Mesenchymal stem cell (in vitro differentiated cells and primary cell): ENCODE measurements at regions not wholly inside any gene's neighbourhood (a gene's known extent, or its start where the extent isn't known, plus 50 kb on each side); places are given as distances from the start of the nearest gene placed in this dataset.
A peak's percentile ranks its signal among the peaks of the same experiment; 100 is the strongest.

Source experiments
- DNase-seq: peaks from one replicate; pipeline ENCODE4 v3.0.0-alpha.2; 2013
- H2AFZ ChIP-seq: one replicate; pipeline ENCODE4 v1.6.1; 2013; ENCODE audit warnings: low read depth, mild to moderate bottlenecking, control low read depth, inconsistent platforms, low read length, moderate library complexity
- H2AK5ac ChIP-seq: 2 replicates; pipeline ENCODE4 v1.6.1; 2013; ENCODE audit warnings: low read length, moderate library complexity, mild to moderate bottlenecking, inconsistent platforms; ENCODE audit not compliant: severe bottlenecking
- H2BK120ac ChIP-seq: one replicate; pipeline ENCODE4 v1.6.1; 2013; ENCODE audit warnings: low read depth, mild to moderate bottlenecking, inconsistent platforms, low read length, moderate library complexity
- H2BK12ac ChIP-seq, 2 experiments: one replicate each; pipeline ENCODE4 v1.6.1; 2013; ENCODE audit warnings: inconsistent platforms in 2 of 2, low read length in 2 of 2, mild to moderate bottlenecking in 2 of 2, moderate library complexity in 2 of 2, control low read depth in 1 of 2
- H2BK15ac ChIP-seq: one replicate; pipeline ENCODE4 v1.6.1; 2013; ENCODE audit warnings: mild to moderate bottlenecking, low read depth, inconsistent platforms; ENCODE audit not compliant: poor library complexity, severe bottlenecking
- H2BK5ac ChIP-seq: 2 replicates; pipeline ENCODE4 v1.6.1; 2013; ENCODE audit warnings: low read depth, mild to moderate bottlenecking, low read length, control low read depth, inconsistent platforms; ENCODE audit not compliant: poor library complexity, severe bottlenecking
- H3K14ac ChIP-seq, 2 experiments: one replicate each; pipeline ENCODE4 v1.6.1; 2013; ENCODE audit warnings: inconsistent platforms in 2 of 2, low read length in 2 of 2, control low read depth in 1 of 2, mild to moderate bottlenecking in 1 of 2, moderate library complexity in 1 of 2
- H3K18ac ChIP-seq, 2 experiments: one replicate each; pipeline ENCODE4 v1.6.1; 2013; ENCODE audit warnings: inconsistent platforms in 2 of 2, low read length in 2 of 2, control low read depth in 1 of 2, low read depth in 1 of 2, mild to moderate bottlenecking in 1 of 2
- H3K23ac ChIP-seq, 2 experiments: one replicate each; pipeline ENCODE4 v1.6.1; 2013; ENCODE audit warnings: inconsistent platforms in 2 of 2, low read length in 2 of 2, mild to moderate bottlenecking in 2 of 2, moderate library complexity in 2 of 2, control low read depth in 1 of 2
- H3K27ac ChIP-seq: 2 replicates; pipeline ENCODE4 v1.5.1; 2013; ENCODE audit warnings: mild to moderate bottlenecking, moderate library complexity, low read length, control low read depth, inconsistent platforms; ENCODE audit not compliant: poor library complexity, severe bottlenecking
- H3K27me3 ChIP-seq, 2 experiments: 2 replicates each; pipeline versions ENCODE4 v1.6.1 to v1.7.0; 2013; ENCODE audit warnings: low read length in 2 of 2, mild to moderate bottlenecking in 2 of 2, moderate library complexity in 2 of 2, control low read depth in 1 of 2, inconsistent platforms in 1 of 2; ENCODE audit not compliant: control insufficient read depth in 1 of 2, insufficient read depth in 1 of 2
- H3K36me3 ChIP-seq, 2 experiments: 2 replicates each; pipeline versions ENCODE4 v1.6.1 to v1.7.0; 2013; ENCODE audit warnings: low read length in 2 of 2, control low read depth in 1 of 2, inconsistent platforms in 1 of 2, low read depth in 1 of 2, mild to moderate bottlenecking in 1 of 2; ENCODE audit not compliant: insufficient read depth in 2 of 2, control insufficient read depth in 1 of 2
- H3K4ac ChIP-seq, 2 experiments: one replicate each; pipeline ENCODE4 v1.6.1; 2013; ENCODE audit warnings: inconsistent platforms in 2 of 2, low read length in 2 of 2, mild to moderate bottlenecking in 2 of 2, moderate library complexity in 2 of 2, control low read depth in 1 of 2, low read depth in 1 of 2
- H3K4me1 ChIP-seq: 2 replicates; pipeline ENCODE4 v1.6.1; 2013; ENCODE audit warnings: low read depth, low read length, control low read depth; ENCODE audit not compliant: control insufficient read depth, insufficient read depth
- H3K4me2 ChIP-seq: 2 replicates; pipeline ENCODE4 v1.6.1; 2013; ENCODE audit warnings: low read length, mild to moderate bottlenecking, inconsistent platforms; ENCODE audit not compliant: poor library complexity, severe bottlenecking
- H3K4me3 ChIP-seq, 2 experiments: 2 replicates each; pipeline versions ENCODE4 v1.5.1 to v1.7.0; 2013; ENCODE audit warnings: low read length in 2 of 2, mild to moderate bottlenecking in 2 of 2, control low read depth in 1 of 2, low read depth in 1 of 2; ENCODE audit not compliant: insufficient read depth in 1 of 2
- H3K79me1 ChIP-seq: replicated peaks from 2 replicates; pipeline ENCODE4 v1.6.1; 2013; ENCODE audit warnings: mild to moderate bottlenecking, control low read depth, low read length, inconsistent platforms; ENCODE audit not compliant: poor library complexity, severe bottlenecking
- H3K9ac ChIP-seq: 2 replicates; pipeline ENCODE4 v1.7.0; 2013; ENCODE audit warnings: mild to moderate bottlenecking, low read length, moderate library complexity
- H3K9me3 ChIP-seq: 2 replicates; pipeline ENCODE4 v1.7.0; 2013; ENCODE audit warnings: mild to moderate bottlenecking, low read length; ENCODE audit not compliant: control insufficient read depth
- H4K8ac ChIP-seq: one replicate; pipeline ENCODE4 v1.6.1; 2013; ENCODE audit warnings: inconsistent platforms, mild to moderate bottlenecking, low read length, moderate library complexity
- H4K91ac ChIP-seq: one replicate; pipeline ENCODE4 v1.6.1; 2013; ENCODE audit warnings: mild to moderate bottlenecking, low read length, inconsistent platforms
- WGBS: methylation state at CpG from one replicate; pipeline ENCODE4 v1.1.7; 2013; ENCODE audit warnings: mixed read lengths; 5-methylcytosine and 5-hydroxymethylcytosine counted together

- no peak overlapping the region for H2BK12ac ChIP-seq
- H3K27me3 ChIP-seq = peaks cover 0 to 6% of the 10 kb centered on the region in 2 experiments
- H3K27ac ChIP-seq = no peak overlapping the region
Observed at GRCh38 chr7:25779002-25779546, 372.9 kb upstream of the NFE2L3 start.

GRCh38 chr7:25780904-25781303 is 371.1 kb upstream of the NFE2L3 start:
- no peak for DNase-seq
- H3K23ac ChIP-seq = no peak overlapping the region
- H3K4me1 ChIP-seq = no peaks in the 10 kb centered on the region
- no peak overlapping the region for H3K4me2 ChIP-seq
- no peaks in the 10 kb centered on the region for H3K79me1 ChIP-seq
- H3K14ac ChIP-seq = no peak overlapping the region
- H3K9ac ChIP-seq = no peak overlapping the region
- no peak overlapping the region for H2BK5ac ChIP-seq
- H2AK5ac ChIP-seq = no peak overlapping the region
- H3K4ac ChIP-seq = no peak overlapping the region
- no peak overlapping the region for H4K91ac ChIP-seq
- no peak overlapping the region for H2BK120ac ChIP-seq
- peaks cover 0 to 6% of the 10 kb centered on the region in 2 experiments for H3K27me3 ChIP-seq
- H3K27ac ChIP-seq = no peak overlapping the region
- no peak overlapping the region for H3K18ac ChIP-seq
- H4K8ac ChIP-seq = no peak overlapping the region
- H2AFZ ChIP-seq = no peak overlapping the region
- no peak overlapping the region for H3K4me3 ChIP-seq
- no peaks in the 10 kb centered on the region for H3K36me3 ChIP-seq
- H2BK12ac ChIP-seq = no peak overlapping the region
- no peaks in the 10 kb centered on the region for H3K9me3 ChIP-seq
- 93% methylated on average over 2 of the region's 2 CpGs for WGBS
- no peak overlapping the region for H2BK15ac ChIP-seq

More at GRCh38 chr7:25779002-25779546, 372.9 kb upstream of the NFE2L3 start:
- no peak overlapping the region for H2AK5ac ChIP-seq
- no peak overlapping the region for H2BK5ac ChIP-seq
- no peaks in the 10 kb centered on the region for H3K36me3 ChIP-seq
- H2AFZ ChIP-seq = no peak overlapping the region
- H3K23ac ChIP-seq = no peak overlapping the region
- no peak overlapping the region for H3K4me3 ChIP-seq
- H2BK15ac ChIP-seq = no peak overlapping the region
- H4K91ac ChIP-seq = no peak overlapping the region
- no peaks in the 10 kb centered on the region for H3K79me1 ChIP-seq
- no peak overlapping the region for H3K18ac ChIP-seq
- WGBS = 96% methylated on average over 3 of the region's 3 CpGs
- DNase-seq = no peak
- H3K4me2 ChIP-seq = no peak overlapping the region
- H3K9me3 ChIP-seq = no peaks in the 10 kb centered on the region
- no peak overlapping the region for H2BK120ac ChIP-seq
- H3K9ac ChIP-seq = no peak overlapping the region
- no peaks in the 10 kb centered on the region for H3K4me1 ChIP-seq
- no peak overlapping the region for H3K4ac ChIP-seq
- no peak overlapping the region for H4K8ac ChIP-seq
- H3K14ac ChIP-seq = no peak overlapping the region

- Histone ChIP-seq H3K23ac (no peak overlapping the region), H3K18ac (no peak overlapping the region), H3K36me3 (no peaks in the 10 kb centered on the region), H2AK5ac (no peak overlapping the region), H2BK12ac (no peak overlapping the region), H4K91ac (no peak overlapping the region), H3K27me3 (peaks cover 0 to 6% of the 10 kb centered on the region in 2 experiments), H3K79me1 (no peaks in the 10 kb centered on the region), H3K4ac (no peak overlapping the region), H2BK15ac (no peak overlapping the region), H2BK5ac (no peak overlapping the region), H3K14ac (no peak overlapping the region), H3K4me2 (no peak overlapping the region), H3K9ac (no peak overlapping the region), H4K8ac (no peak overlapping the region), H2BK120ac (no peak overlapping the region), H3K9me3 (no peaks in the 10 kb centered on the region), H3K4me1 (no peaks in the 10 kb centered on the region), H3K27ac (no peak overlapping the region), H3K4me3 (no peak overlapping the region), H2AFZ (no peak overlapping the region)
- 80% methylated on average over 1 of the region's 1 CpG for WGBS
- no peak for DNase-seq
Observed at GRCh38 chr7:25781704-25782103, 370.3 kb upstream of the NFE2L3 start.

- 0% methylated on average over 1 of the region's 1 CpG for WGBS
- H3K36me3 ChIP-seq = no peaks in the 10 kb centered on the region
- DNase-seq = peak; percentile 16
- no peaks in the 10 kb centered on the region for H3K27me3 ChIP-seq
- H3K14ac ChIP-seq = no peak overlapping the region
- no peak overlapping the region for H2AK5ac ChIP-seq
- H4K91ac ChIP-seq = no peak overlapping the region
- no peak overlapping the region for H4K8ac ChIP-seq
- H3K4me3 ChIP-seq = no peak overlapping the region
- H2BK15ac ChIP-seq = no peak overlapping the region
- H3K4ac ChIP-seq = no peak overlapping the region
- peaks cover 1% of the 10 kb centered on the region for H3K4me1 ChIP-seq
- no peak overlapping the region for H3K27ac ChIP-seq
- H3K9ac ChIP-seq = no peak overlapping the region
- H3K23ac ChIP-seq = no peak overlapping the region
- no peaks in the 10 kb centered on the region for H3K79me1 ChIP-seq
- H2BK5ac ChIP-seq = no peak overlapping the region
- H3K9me3 ChIP-seq = no peaks in the 10 kb centered on the region
- no peak overlapping the region for H2BK12ac ChIP-seq
- H3K4me2 ChIP-seq = no peak overlapping the region
- H3K18ac ChIP-seq = no peak overlapping the region
- H2BK120ac ChIP-seq = no peak overlapping the region
- no peak overlapping the region for H2AFZ ChIP-seq
Observed at GRCh38 chr7:25786936-25787335, 365.1 kb upstream of the NFE2L3 start.
